Body of pancreas (tissue), 4 donors: ENCODE measurements at regions not wholly inside any gene's neighbourhood (a gene's known extent, or its start where the extent isn't known, plus 50 kb on each side); places are given as distances from the start of the nearest gene placed in this dataset.

Experiments
- CTCF ChIP-seq, 7 experiments: fragments of 450-650 bp in 4 of 7; fragments of 200-600 bp in 3 of 7; sonication (generic) in 3 of 7; IDR thresholded peaks; one replicate each; pipeline ENCODE4 v1.5.1; 2016 to 2019; ENCODE audit warnings: antibody characterized with exemption in 7 of 7
- POLR2A ChIP-seq, 3 donors: fragments of 450-650 bp; IDR thresholded peaks; one replicate each; pipeline ENCODE4 v1.6.1; 2016; ENCODE audit warnings: antibody characterized with exemption in 3 of 3, mild to moderate bottlenecking in 2 of 3

GRCh38 chr10:121662945-121663917, 65.0 kb upstream of the FGFR2 start:
- TF ChIP-seq CTCF (IDR thresholded peaks at IDR 0.05) (no peak), POLR2A (IDR thresholded peaks at IDR 0.05) (no peak)
